ENCODE measurements at regions not wholly inside any gene's neighbourhood (a gene's known extent, or its start where the extent isn't known, plus 50 kb on each side); places are given as distances from the start of the nearest gene placed in this dataset.

DNA sequence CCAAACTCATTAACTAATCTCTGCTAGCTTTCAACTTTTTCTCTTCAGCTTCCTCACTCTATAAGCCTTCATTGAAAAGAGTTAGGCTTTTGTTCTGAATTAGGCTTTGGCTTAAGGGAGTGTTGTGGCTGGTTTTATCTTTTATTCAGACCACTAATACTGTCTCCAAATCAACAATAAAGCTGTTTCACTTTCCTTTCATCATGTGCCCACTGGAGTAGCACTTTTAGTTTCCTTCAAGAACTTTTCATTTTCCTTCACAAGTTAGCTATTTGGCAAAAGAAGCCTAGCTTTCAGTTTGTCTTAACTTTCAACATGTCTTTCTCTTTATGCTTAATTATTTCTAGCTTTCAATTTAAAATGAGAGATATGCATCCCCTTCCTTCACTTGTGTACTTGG, 271.7 kb upstream of the FSIP2 start:
- H3K4me3 Mint-ChIP-seq (ENCODE audit: unreplicated experiment), result no peak overlapping the region
- Histone ChIP-seq H4K20me1 (ENCODE audit: insufficient read depth, low read length) (no peaks in the 10 kb centered on the region), H2AFZ (ENCODE audit: low read depth, low read length) (no peak overlapping the region), H3K4me3 (ENCODE audit: insufficient read depth, low read depth, low read length) (no peak overlapping the region), H3K27me3 (ENCODE audit: insufficient read depth, low read length) (no peaks in the 10 kb centered on the region), H3K9me3 (ENCODE audit: insufficient read depth, low read depth, low read length) (no peaks in the 10 kb centered on the region), H3K27ac (ENCODE audit: low read depth, low read length) (no peak overlapping the region), H3K4me1 (ENCODE audit: insufficient read depth, low read length) (no peaks in the 10 kb centered on the region), H3K9ac (ENCODE audit: low read length) (no peak overlapping the region), H3K36me3 (ENCODE audit: insufficient read depth, low read length) (no peaks in the 10 kb centered on the region), H3K4me2 (ENCODE audit: low read length) (no peak overlapping the region), H3K79me2 (ENCODE audit: insufficient read depth, low read length) (no peaks in the 10 kb centered on the region)
- TF ChIP-seq, protein P1, sequence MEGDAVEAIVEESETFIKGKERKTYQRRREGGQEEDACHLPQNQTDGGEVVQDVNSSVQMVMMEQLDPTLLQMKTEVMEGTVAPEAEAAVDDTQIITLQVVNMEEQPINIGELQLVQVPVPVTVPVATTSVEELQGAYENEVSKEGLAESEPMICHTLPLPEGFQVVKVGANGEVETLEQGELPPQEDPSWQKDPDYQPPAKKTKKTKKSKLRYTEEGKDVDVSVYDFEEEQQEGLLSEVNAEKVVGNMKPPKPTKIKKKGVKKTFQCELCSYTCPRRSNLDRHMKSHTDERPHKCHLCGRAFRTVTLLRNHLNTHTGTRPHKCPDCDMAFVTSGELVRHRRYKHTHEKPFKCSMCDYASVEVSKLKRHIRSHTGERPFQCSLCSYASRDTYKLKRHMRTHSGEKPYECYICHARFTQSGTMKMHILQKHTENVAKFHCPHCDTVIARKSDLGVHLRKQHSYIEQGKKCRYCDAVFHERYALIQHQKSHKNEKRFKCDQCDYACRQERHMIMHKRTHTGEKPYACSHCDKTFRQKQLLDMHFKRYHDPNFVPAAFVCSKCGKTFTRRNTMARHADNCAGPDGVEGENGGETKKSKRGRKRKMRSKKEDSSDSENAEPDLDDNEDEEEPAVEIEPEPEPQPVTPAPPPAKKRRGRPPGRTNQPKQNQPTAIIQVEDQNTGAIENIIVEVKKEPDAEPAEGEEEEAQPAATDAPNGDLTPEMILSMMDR (IDR thresholded peaks at IDR 0.05; ENCODE audit: insufficient read depth, low read depth, low read length), result no peak
- no peak for TF ChIP-seq EZH2 (IDR thresholded peaks at IDR 0.05; ENCODE audit: insufficient read depth, low read length)
- no peak overlapping the region for H3K27ac Mint-ChIP-seq (ENCODE audit: unreplicated experiment)
- no peaks in the 10 kb centered on the region for H3K4me1 Mint-ChIP-seq (ENCODE audit: low read depth, unreplicated experiment)
- H3K9me3 Mint-ChIP-seq (ENCODE audit: unreplicated experiment), result peaks cover 3% of the 10 kb centered on the region
- no peak for FAIRE-seq
- no peak for DNase-seq (ENCODE audit: low read depth)
- no peaks in the 10 kb centered on the region for H3K36me3 Mint-ChIP-seq (ENCODE audit: low read depth, unreplicated experiment)
- H3K27me3 Mint-ChIP-seq (ENCODE audit: low read depth, unreplicated experiment), result no peaks in the 10 kb centered on the region

DNA sequence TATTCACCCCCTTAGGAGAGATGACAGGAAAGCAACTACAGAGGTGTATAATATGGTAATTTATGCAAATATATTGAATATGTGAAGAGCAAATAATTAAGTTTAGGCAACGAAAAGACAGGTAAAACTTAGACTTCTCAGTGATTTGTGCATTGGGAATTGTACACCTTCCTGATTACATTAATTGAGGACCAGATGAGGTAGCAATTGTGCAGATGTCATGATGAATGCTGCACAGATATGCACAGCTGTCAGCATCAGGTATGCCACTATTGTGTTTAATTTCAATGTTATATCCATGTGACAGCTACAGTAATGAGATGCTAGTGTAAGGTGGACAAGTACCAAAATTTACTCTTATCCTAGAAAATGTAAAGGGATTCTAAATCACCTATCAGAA, 267.2 kb upstream of the FSIP2 start:
- FAIRE-seq (no peak), DNase-seq (ENCODE audit: low read depth) (no peak)
- H3K36me3 ChIP-seq (ENCODE audit: insufficient read depth, low read length), result no peaks in the 10 kb centered on the region
- H3K4me3 ChIP-seq (ENCODE audit: insufficient read depth, low read depth, low read length), result no peak overlapping the region
- no peak overlapping the region for H3K4me2 ChIP-seq (ENCODE audit: low read length)
- H3K79me2 ChIP-seq (ENCODE audit: insufficient read depth, low read length), result no peaks in the 10 kb centered on the region
- H3K9me3 ChIP-seq (ENCODE audit: insufficient read depth, low read depth, low read length), result no peaks in the 10 kb centered on the region
- H3K9ac ChIP-seq (ENCODE audit: low read length), result no peak overlapping the region
- H2AFZ ChIP-seq (ENCODE audit: low read depth, low read length), result no peak overlapping the region
- H3K9me3 Mint-ChIP-seq (ENCODE audit: unreplicated experiment), result no peaks in the 10 kb centered on the region
- no peaks in the 10 kb centered on the region for H3K4me1 ChIP-seq (ENCODE audit: insufficient read depth, low read length)
- no peak overlapping the region for H3K27ac Mint-ChIP-seq (ENCODE audit: unreplicated experiment)
- no peaks in the 10 kb centered on the region for H3K27me3 ChIP-seq (ENCODE audit: insufficient read depth, low read length)
- no peak overlapping the region for H3K27ac ChIP-seq (ENCODE audit: low read depth, low read length)
- no peaks in the 10 kb centered on the region for H3K36me3 Mint-ChIP-seq (ENCODE audit: low read depth, unreplicated experiment)
- no peaks in the 10 kb centered on the region for H4K20me1 ChIP-seq (ENCODE audit: insufficient read depth, low read length)
- no peak for TF ChIP-seq EZH2 (IDR thresholded peaks at IDR 0.05; ENCODE audit: insufficient read depth, low read length)
- TF ChIP-seq, protein P1 (IDR thresholded peaks at IDR 0.05; ENCODE audit: insufficient read depth, low read depth, low read length), result no peak
- no peak overlapping the region for H3K4me3 Mint-ChIP-seq (ENCODE audit: unreplicated experiment)
- no peaks in the 10 kb centered on the region for H3K4me1 Mint-ChIP-seq (ENCODE audit: low read depth, unreplicated experiment)
- no peaks in the 10 kb centered on the region for H3K27me3 Mint-ChIP-seq (ENCODE audit: low read depth, unreplicated experiment)

DNA sequence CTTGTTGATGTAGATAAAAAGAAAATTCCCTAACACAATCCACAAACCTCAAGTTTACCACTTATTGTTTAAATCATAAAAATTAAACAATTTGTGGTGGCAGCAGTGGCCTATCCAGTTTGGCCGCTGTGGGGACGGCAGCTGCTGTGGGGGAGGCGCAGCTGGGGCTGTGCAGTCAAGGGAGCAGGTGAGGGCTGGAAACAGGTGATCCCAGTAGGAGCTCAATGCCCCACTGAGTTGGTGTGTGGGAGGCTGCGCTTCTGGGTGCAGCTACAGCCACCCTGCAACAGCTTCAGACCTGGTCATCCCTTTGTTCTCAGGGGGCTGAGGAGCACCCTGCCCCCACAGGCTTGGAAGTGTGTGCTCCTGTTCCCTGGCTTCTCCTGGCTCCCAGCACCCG, 266.0 kb upstream of the FSIP2 start:
- H3K9me3 Mint-ChIP-seq (ENCODE audit: unreplicated experiment), result no peaks in the 10 kb centered on the region
- no peak overlapping the region for H3K4me3 Mint-ChIP-seq (ENCODE audit: unreplicated experiment)
- no peaks in the 10 kb centered on the region for H3K36me3 Mint-ChIP-seq (ENCODE audit: low read depth, unreplicated experiment)
- FAIRE-seq (no peak), DNase-seq (ENCODE audit: low read depth) (no peak)
- no peak for TF ChIP-seq EZH2 (IDR thresholded peaks at IDR 0.05; ENCODE audit: insufficient read depth, low read length)
- TF ChIP-seq, protein P1 (IDR thresholded peaks at IDR 0.05; ENCODE audit: insufficient read depth, low read depth, low read length), result no peak
- H3K4me2 ChIP-seq (ENCODE audit: low read length), result no peak overlapping the region
- no peak overlapping the region for H3K4me3 ChIP-seq (ENCODE audit: insufficient read depth, low read depth, low read length)
- no peaks in the 10 kb centered on the region for H3K4me1 ChIP-seq (ENCODE audit: insufficient read depth, low read length)
- H3K9me3 ChIP-seq (ENCODE audit: insufficient read depth, low read depth, low read length), result no peaks in the 10 kb centered on the region
- H3K27me3 ChIP-seq (ENCODE audit: insufficient read depth, low read length), result no peaks in the 10 kb centered on the region
- no peak overlapping the region for H3K27ac ChIP-seq (ENCODE audit: low read depth, low read length)
- no peak overlapping the region for H3K27ac Mint-ChIP-seq (ENCODE audit: unreplicated experiment)
- no peaks in the 10 kb centered on the region for H3K79me2 ChIP-seq (ENCODE audit: insufficient read depth, low read length)
- H3K36me3 ChIP-seq (ENCODE audit: insufficient read depth, low read length), result no peaks in the 10 kb centered on the region
- no peaks in the 10 kb centered on the region for H4K20me1 ChIP-seq (ENCODE audit: insufficient read depth, low read length)
- no peak overlapping the region for H3K9ac ChIP-seq (ENCODE audit: low read length)
- no peaks in the 10 kb centered on the region for H3K27me3 Mint-ChIP-seq (ENCODE audit: low read depth, unreplicated experiment)
- H2AFZ ChIP-seq (ENCODE audit: low read depth, low read length), result no peak overlapping the region
- no peaks in the 10 kb centered on the region for H3K4me1 Mint-ChIP-seq (ENCODE audit: low read depth, unreplicated experiment)
